ENCODE measurements at regions not wholly inside any gene's neighbourhood (a gene's known extent, or its start where the extent isn't known, plus 50 kb on each side); places are given as distances from the start of the nearest gene placed in this dataset.

DNA sequence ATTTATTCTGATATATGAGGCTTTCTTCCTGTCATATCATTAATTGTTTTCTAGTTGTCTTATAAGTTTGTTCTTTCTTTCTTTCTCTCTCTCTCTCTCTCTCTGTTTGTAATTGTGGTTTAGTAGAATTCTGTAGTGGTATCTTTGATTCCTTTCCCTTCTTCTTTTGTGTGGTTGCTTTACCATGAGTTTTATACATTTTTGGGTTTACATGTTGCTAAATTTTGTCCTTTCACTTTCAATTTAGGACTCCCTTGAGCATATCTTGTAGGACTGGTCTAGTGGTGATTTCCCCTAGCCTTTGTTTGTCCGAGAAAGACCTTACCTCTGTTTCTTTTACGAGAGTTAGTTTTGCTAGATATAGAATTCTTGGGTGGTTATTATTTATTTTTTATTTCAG, 162.3 kb upstream of the CHRM3 start:
- TF ChIP-seq, protein P1, sequence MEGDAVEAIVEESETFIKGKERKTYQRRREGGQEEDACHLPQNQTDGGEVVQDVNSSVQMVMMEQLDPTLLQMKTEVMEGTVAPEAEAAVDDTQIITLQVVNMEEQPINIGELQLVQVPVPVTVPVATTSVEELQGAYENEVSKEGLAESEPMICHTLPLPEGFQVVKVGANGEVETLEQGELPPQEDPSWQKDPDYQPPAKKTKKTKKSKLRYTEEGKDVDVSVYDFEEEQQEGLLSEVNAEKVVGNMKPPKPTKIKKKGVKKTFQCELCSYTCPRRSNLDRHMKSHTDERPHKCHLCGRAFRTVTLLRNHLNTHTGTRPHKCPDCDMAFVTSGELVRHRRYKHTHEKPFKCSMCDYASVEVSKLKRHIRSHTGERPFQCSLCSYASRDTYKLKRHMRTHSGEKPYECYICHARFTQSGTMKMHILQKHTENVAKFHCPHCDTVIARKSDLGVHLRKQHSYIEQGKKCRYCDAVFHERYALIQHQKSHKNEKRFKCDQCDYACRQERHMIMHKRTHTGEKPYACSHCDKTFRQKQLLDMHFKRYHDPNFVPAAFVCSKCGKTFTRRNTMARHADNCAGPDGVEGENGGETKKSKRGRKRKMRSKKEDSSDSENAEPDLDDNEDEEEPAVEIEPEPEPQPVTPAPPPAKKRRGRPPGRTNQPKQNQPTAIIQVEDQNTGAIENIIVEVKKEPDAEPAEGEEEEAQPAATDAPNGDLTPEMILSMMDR (IDR thresholded peaks at IDR 0.05; ENCODE audit: insufficient read depth, low read length, poor library complexity, severe bottlenecking): no peak
- TF ChIP-seq EZH2phosphoT487 (conservative IDR thresholded peaks at IDR 0.05; ENCODE audit: low read length): no peak
